GM12891 (cell line): ENCODE measurements at regions not wholly inside any gene's neighbourhood (a gene's known extent, or its start where the extent isn't known, plus 50 kb on each side); places are given as distances from the start of the nearest gene placed in this dataset.
A peak's percentile ranks its signal among the peaks of the same experiment; 100 is the strongest.

Experiments
- DNase-seq: peaks from one replicate; pipeline ENCODE4 v3.0.0; 2011; ENCODE audit warnings: low spot score; ENCODE audit not compliant: insufficient read length
- FAIRE-seq: peaks from 2 replicates; lab custom pipeline; 2011; peaks lifted over from hg19 to GRCh38; lab: Jason Lieb, UNC
- PAX5 ChIP-seq: IDR thresholded peaks from 2 replicates; pipeline ENCODE4 v1.6.1; 2011; ENCODE audit warnings: low read length, moderate library complexity, mild to moderate bottlenecking; ENCODE audit not compliant: insufficient read depth, severe bottlenecking
- POLR2A ChIP-seq: IDR thresholded peaks from 2 replicates; pipeline ENCODE4 v1.6.1; 2011; ENCODE audit warnings: low read depth, low read length, control low read depth
- POLR2AphosphoS5 ChIP-seq: IDR thresholded peaks from 2 replicates; pipeline ENCODE4 v1.6.1; 2011; ENCODE audit warnings: low read depth, low read length, control low read depth
- POU2F2 ChIP-seq: IDR thresholded peaks from 2 replicates; pipeline ENCODE4 v1.6.1; 2011; ENCODE audit warnings: low read depth, mild to moderate bottlenecking, control low read depth, low read length, moderate library complexity
- SPI1 ChIP-seq: IDR thresholded peaks from 2 replicates; pipeline ENCODE4 v1.6.1; 2011; ENCODE audit warnings: low read depth, low read length, control low read depth
- TAF1 ChIP-seq: IDR thresholded peaks from 2 replicates; pipeline ENCODE4 v1.6.1; 2011; ENCODE audit warnings: low read depth, low read length, control low read depth

GRCh38 chr5:68657055-68657961, 436.5 kb upstream of the SLC30A5 start:
- FAIRE-seq (no peak), DNase-seq (no peak)

GRCh38 chr5:68658810-68659372, 434.9 kb upstream of the SLC30A5 start:
- TF ChIP-seq PAX5 (no peak), POU2F2 (no peak), SPI1 (no peak), TAF1 (no peak), POLR2AphosphoS5 (no peak), POLR2A (no peak)
- no peak for FAIRE-seq
- no peak for DNase-seq

More at GRCh38 chr5:68657055-68657961, 436.5 kb upstream of the SLC30A5 start:
- no peak for TF ChIP-seq POU2F2
- TF ChIP-seq POLR2AphosphoS5: no peak
- TF ChIP-seq PAX5: no peak
- no peak for TF ChIP-seq SPI1
- TF ChIP-seq TAF1: no peak
- no peak for TF ChIP-seq POLR2A

DNA sequence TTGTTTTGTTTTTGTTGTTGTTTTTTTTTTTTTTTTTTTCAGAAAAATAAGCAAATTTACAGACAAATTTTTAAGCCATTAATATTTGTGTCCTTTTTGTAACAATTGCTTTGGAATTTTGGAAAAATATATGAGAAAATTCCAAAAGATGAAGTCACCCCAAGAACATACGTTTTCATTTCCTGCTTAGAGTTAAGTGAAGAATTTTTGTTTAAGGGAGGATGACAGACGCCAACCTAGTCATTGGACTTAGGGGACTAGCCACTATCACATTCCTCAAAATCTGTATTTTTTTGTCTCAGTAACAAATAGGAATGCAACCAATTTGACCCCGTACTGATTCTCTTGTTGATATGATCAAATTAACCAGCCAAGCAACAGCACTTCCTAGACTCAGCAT, 433.9 kb upstream of the SLC30A5 start:
- DNase-seq (no peak), FAIRE-seq (no peak)
- no peak for TF ChIP-seq POU2F2
- no peak for TF ChIP-seq PAX5
- no peak for TF ChIP-seq SPI1
- no peak for TF ChIP-seq TAF1
- no peak for TF ChIP-seq POLR2AphosphoS5
- TF ChIP-seq POLR2A: no peak

DNA sequence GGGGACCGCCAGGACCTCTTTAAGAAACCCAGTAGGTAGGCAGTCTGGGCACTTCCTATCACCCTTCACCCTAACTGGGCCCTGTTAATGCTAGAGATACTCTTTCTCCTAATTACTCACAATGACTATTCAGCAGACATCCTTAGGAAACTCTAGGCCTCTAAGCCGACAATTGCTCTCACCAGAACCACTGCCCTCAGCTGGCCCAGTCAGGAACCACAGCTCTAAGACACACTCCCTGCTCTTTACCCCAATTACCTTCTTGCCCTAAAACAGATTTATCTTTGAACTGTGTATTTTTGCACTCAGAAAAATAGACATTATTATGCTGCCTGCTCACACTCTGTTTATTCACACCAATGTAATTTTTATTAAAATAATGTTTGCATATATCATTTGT, 432.6 kb upstream of the SLC30A5 start:
- FAIRE-seq (no peak), DNase-seq (peak; percentile 2)
- TF ChIP-seq PAX5: no peak

- TF ChIP-seq POU2F2 (no peak), POLR2AphosphoS5 (no peak), PAX5 (no peak), TAF1 (no peak)
- no peak for FAIRE-seq
Measured at GRCh38 chr5:68662804-68663307, 431.0 kb upstream of the SLC30A5 start.

GRCh38 chr5:68669864-68670575, 423.8 kb upstream of the SLC30A5 start:
- FAIRE-seq: no peak
- TF ChIP-seq POLR2AphosphoS5: no peak
- no peak for TF ChIP-seq PAX5
- TF ChIP-seq POLR2A: no peak
- no peak for TF ChIP-seq SPI1
- TF ChIP-seq POU2F2: no peak
- TF ChIP-seq TAF1: no peak
- no peak for DNase-seq

More at GRCh38 chr5:68662804-68663307, 431.0 kb upstream of the SLC30A5 start:
- no peak for DNase-seq

DNA sequence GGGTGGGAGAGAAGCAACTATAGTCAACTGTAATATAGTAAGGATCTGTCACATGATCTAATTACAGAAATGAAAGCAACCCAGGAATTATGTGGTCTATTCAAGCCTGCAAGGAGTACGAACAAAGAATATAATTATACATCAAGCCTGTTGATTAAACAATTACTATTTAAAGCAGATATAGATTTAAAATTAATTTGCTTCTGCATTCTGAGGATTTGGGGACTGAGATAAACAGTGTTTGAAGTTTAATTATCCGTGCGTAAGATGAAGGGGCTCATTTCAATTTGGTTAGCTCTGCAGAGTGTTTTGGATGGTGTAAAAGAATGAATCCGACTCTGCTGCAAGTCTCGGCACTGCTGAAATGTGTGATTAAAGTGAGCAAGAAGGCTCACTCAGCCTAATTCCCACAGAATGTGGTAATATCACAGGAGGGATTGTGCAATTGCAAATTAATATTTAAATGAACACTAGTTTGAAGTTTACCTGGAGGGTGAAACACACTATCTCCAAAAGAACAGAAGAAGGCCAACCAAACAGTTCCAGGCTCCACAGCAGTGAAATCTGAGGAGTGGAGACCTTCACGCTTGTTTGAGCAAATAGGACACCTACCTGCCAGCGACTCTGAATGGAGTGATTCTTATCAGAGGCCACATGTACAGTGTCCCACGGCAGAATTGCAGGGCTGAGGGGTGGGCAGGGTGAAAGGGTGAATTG, 420.6 kb upstream of the SLC30A5 start:
- DNase-seq (no peak), FAIRE-seq (no peak)
- TF ChIP-seq PAX5 (no peak), SPI1 (no peak), TAF1 (no peak), POU2F2 (no peak), POLR2AphosphoS5 (no peak), POLR2A (no peak)

DNA sequence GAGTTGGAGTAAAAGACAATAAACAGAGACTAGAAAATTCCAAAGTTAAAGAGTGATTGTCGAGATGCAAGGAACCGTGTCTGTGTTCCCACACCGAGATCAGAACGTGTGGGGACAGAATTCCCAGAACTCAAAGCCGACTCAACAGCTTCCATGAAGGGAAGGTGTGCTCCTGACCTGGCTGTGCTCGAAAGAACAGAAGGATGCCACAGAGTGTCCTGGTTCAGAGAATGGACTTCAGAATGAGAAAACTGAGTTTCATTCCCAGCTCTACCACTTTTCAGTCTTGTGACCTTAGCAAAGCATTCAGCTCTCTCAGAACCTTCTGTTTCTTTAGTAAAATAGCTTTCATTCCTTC, 420.0 kb upstream of the SLC30A5 start:
- DNase-seq (no peak), FAIRE-seq (no peak)
- no peak for TF ChIP-seq SPI1
- TF ChIP-seq PAX5: no peak
- no peak for TF ChIP-seq POLR2A
- no peak for TF ChIP-seq POLR2AphosphoS5
- TF ChIP-seq POU2F2: no peak
- TF ChIP-seq TAF1: no peak

- FAIRE-seq (no peak), DNase-seq (no peak)
- TF ChIP-seq PAX5 (no peak), POLR2A (no peak), POU2F2 (no peak), SPI1 (no peak), TAF1 (no peak), POLR2AphosphoS5 (no peak)
Measured at GRCh38 chr5:68679041-68679440, 414.8 kb upstream of the SLC30A5 start.
